ENCODE measurements at regions not wholly inside any gene's neighbourhood (a gene's known extent, or its start where the extent isn't known, plus 50 kb on each side); places are given as distances from the start of the nearest gene placed in this dataset.

DNA sequence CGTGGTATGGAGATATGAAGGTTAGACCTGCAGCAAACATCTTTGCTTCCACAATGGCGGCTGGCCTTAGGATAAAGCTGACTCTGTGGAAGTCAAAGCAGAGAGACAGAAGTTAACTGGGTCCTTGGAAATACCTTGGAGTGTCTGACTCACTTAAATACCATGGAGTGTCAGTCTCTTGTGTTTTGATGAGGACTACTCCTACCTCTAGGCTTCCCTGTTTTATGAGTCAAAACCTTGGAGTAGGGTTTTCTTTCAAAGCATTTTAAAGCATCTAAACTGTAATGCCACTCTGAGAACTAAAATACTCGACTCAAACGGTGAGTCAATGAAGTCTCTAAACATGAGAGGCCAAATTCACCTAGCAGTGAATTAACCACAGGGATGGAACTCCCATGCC, 329.1 kb downstream of the SAMD5 start:
- H3K9me3 ChIP-seq (ENCODE audit: control insufficient read depth, insufficient read depth, low read length): no peaks in the 10 kb centered on the region
- no peak overlapping the region for H3K4me2 ChIP-seq (ENCODE audit: low read depth, low read length)
- H2BK5ac ChIP-seq (ENCODE audit: low read depth, low read length, poor library complexity, severe bottlenecking): no peak overlapping the region
- H3K4ac ChIP-seq (ENCODE audit: low read depth, low read length): no peak overlapping the region
- H3K18ac ChIP-seq (ENCODE audit: low read depth, low read length): no peak overlapping the region
- no peak overlapping the region for H3K23ac ChIP-seq (ENCODE audit: low read depth, low read length)
- H4K20me1 ChIP-seq (ENCODE audit: insufficient read depth, low read length): no peaks in the 10 kb centered on the region
- POLR2A ChIA-PET (ENCODE audit: unreplicated experiment): no interaction called here
- in situ Hi-C loops (cut with MboI; ENCODE audit: low sequenced_read_pairs) (no loop called here), intact Hi-C loops (cut with micrococcal nuclease) (loop anchor here (5.0 kb wide), 1 partner anchor 205 kb away; no protein-coding TSS in a partner anchor), dilution Hi-C loops (cut with HindIII; ENCODE audit: low sequenced_read_pairs, unreplicated experiment) (no loop called here)
- no peaks in the 10 kb centered on the region for H3K79me1 ChIP-seq (ENCODE audit: low read depth in 1 of 2, low read length in 2 of 2)
- H4K8ac ChIP-seq (ENCODE audit: low read depth in 2 of 2, low read length in 2 of 2): no peak overlapping the region
- H3K56ac ChIP-seq (ENCODE audit: extremely low read depth, insufficient read depth, low read length): no peak overlapping the region
- no peak overlapping the region for H4K5ac ChIP-seq (ENCODE audit: low read depth, low read length)
- BruUV-seq (replicated peaks): no TSS peak
- H2BK15ac ChIP-seq (ENCODE audit: low read depth, low read length): no peak overlapping the region
- H4K91ac ChIP-seq (ENCODE audit: insufficient read depth, low read depth, low read length): no peak overlapping the region
- no peak overlapping the region for H3K4me3 ChIP-seq (ENCODE audit: insufficient read depth, low read depth, low read length)
- no peak overlapping the region for H2AK9ac ChIP-seq (replicated peaks; ENCODE audit: low read depth, low read length, poor library complexity)
- no peak overlapping the region for H2AK5ac ChIP-seq (ENCODE audit: low read depth, low read length)
- no peak overlapping the region for H2BK20ac ChIP-seq (ENCODE audit: low read depth, low read length)
- ATAC-seq (ENCODE audit: low read depth): no peak
- no peak overlapping the region for H3K14ac ChIP-seq (replicated peaks; ENCODE audit: low read depth, low read length)
- CTCF ChIA-PET: no interaction called here
- H3K9me1 ChIP-seq (ENCODE audit: insufficient read depth, low read length): no peaks in the 10 kb centered on the region
- TF ChIP-seq, protein P1, sequence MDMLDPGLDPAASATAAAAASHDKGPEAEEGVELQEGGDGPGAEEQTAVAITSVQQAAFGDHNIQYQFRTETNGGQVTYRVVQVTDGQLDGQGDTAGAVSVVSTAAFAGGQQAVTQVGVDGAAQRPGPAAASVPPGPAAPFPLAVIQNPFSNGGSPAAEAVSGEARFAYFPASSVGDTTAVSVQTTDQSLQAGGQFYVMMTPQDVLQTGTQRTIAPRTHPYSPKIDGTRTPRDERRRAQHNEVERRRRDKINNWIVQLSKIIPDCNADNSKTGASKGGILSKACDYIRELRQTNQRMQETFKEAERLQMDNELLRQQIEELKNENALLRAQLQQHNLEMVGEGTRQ (IDR thresholded peaks at IDR 0.05; ENCODE audit: low read depth, low read length): no peak
- TF ChIP-seq MAZ (IDR thresholded peaks at IDR 0.05; ENCODE audit: borderline replicate concordance, low read depth, low read length): no peak
- no peak for TF ChIP-seq POLR2A (IDR thresholded peaks at IDR 0.05; ENCODE audit: low read depth, low read length)
- no peak for TF ChIP-seq SMC3 (IDR thresholded peaks at IDR 0.05; ENCODE audit: low read depth, low read length)
- TF ChIP-seq, protein P2, sequence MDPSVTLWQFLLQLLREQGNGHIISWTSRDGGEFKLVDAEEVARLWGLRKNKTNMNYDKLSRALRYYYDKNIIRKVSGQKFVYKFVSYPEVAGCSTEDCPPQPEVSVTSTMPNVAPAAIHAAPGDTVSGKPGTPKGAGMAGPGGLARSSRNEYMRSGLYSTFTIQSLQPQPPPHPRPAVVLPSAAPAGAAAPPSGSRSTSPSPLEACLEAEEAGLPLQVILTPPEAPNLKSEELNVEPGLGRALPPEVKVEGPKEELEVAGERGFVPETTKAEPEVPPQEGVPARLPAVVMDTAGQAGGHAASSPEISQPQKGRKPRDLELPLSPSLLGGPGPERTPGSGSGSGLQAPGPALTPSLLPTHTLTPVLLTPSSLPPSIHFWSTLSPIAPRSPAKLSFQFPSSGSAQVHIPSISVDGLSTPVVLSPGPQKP (IDR thresholded peaks at IDR 0.05; ENCODE audit: borderline replicate concordance, low read depth, low read length): no peak
- TF ChIP-seq, protein P3, sequence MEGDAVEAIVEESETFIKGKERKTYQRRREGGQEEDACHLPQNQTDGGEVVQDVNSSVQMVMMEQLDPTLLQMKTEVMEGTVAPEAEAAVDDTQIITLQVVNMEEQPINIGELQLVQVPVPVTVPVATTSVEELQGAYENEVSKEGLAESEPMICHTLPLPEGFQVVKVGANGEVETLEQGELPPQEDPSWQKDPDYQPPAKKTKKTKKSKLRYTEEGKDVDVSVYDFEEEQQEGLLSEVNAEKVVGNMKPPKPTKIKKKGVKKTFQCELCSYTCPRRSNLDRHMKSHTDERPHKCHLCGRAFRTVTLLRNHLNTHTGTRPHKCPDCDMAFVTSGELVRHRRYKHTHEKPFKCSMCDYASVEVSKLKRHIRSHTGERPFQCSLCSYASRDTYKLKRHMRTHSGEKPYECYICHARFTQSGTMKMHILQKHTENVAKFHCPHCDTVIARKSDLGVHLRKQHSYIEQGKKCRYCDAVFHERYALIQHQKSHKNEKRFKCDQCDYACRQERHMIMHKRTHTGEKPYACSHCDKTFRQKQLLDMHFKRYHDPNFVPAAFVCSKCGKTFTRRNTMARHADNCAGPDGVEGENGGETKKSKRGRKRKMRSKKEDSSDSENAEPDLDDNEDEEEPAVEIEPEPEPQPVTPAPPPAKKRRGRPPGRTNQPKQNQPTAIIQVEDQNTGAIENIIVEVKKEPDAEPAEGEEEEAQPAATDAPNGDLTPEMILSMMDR (conservative IDR thresholded peaks at IDR 0.05; ENCODE audit: low read depth, low read length): no peak
- TF ChIP-seq RCOR1 (IDR thresholded peaks at IDR 0.05; ENCODE audit: insufficient replicate concordance, low read length): no peak
- TF ChIP-seq CEBPB (IDR thresholded peaks at IDR 0.05; ENCODE audit: low read depth, low read length): no peak
- no peak for TF ChIP-seq RFX5 (IDR thresholded peaks at IDR 0.05; ENCODE audit: low read depth, low read length)
- TF ChIP-seq MXI1 (IDR thresholded peaks at IDR 0.05; ENCODE audit: borderline replicate concordance, low read depth, low read length): no peak
- TF ChIP-seq NFE2L2 (IDR thresholded peaks at IDR 0.05; ENCODE audit: low read depth, low read length): no peak
- no peak for TF ChIP-seq FOS (IDR thresholded peaks at IDR 0.05; ENCODE audit: low read depth, low read length)
- no peak overlapping the region for H3K9ac ChIP-seq (ENCODE audit: low read depth, low read length)
- DNase-seq: no peak
- no peaks in the 10 kb centered on the region for H3K36me3 ChIP-seq (ENCODE audit: control insufficient read depth, insufficient read depth, low read length)
- no peak overlapping the region for H2AFZ ChIP-seq (replicated peaks; ENCODE audit: low read length, poor library complexity)
- no peak overlapping the region for H2BK120ac ChIP-seq (ENCODE audit: low read depth, low read length)
- no peaks in the 10 kb centered on the region for H3K27me3 ChIP-seq (ENCODE audit: control insufficient read depth, insufficient read depth, low read length)
- no CpG with 5 or more reads among the region's 4 CpGs for WGBS, 2 experiments (ENCODE audit: extremely low coverage in 2 of 2, insufficient read length in 1 of 2)
- no peak overlapping the region for H3K27ac ChIP-seq (ENCODE audit: insufficient read depth, low read length)
- H3K4me1 ChIP-seq (ENCODE audit: control insufficient read depth, insufficient read depth, low read length): no peaks in the 10 kb centered on the region

Measured in IMR-90 (cell line).